K562 (cell line): ENCODE measurements at regions not wholly inside any gene's neighbourhood (a gene's known extent, or its start where the extent isn't known, plus 50 kb on each side); places are given as distances from the start of the nearest gene placed in this dataset.
A peak's percentile ranks its signal among the peaks of the same experiment; 100 is the strongest.

ENCODE experiments used
- ATAC-seq: fragments of 200-7000 bp; cut with Tn5 transposase; 3 replicates; pipeline ENCODE4 v1.9.1; 2020; ENCODE audit warnings: moderate library complexity
- BruUV-seq: library from RNA; stranded (reverse); fragments of 400-500 nt; replicated peaks from 2 replicates; lab custom pipeline; 2021; lab: Mats Ljungman, UMichigan
- CTCF ChIA-PET: fragments of 300-600 bp; formaldehyde crosslinking; extraction: SDS; loops from one replicate; lab custom pipeline; 2021; ENCODE audit warnings: low intra/inter-chr PET ratio; lab: Yijun Ruan, JAX
- POLR2A ChIA-PET: fragments of 300-600, 350-650 bp; sonication (Branson Sonifier 250); formaldehyde crosslinking; extraction: SDS; loops from one replicate; lab custom pipeline; 2021; ENCODE audit warnings: antibody characterized with exemption, inconsistent platforms; lab: Yijun Ruan, JAX
- DNase-seq, 4 experiments: peaks; one replicate each; pipeline versions ENCODE4 v3.0.0 to v3.0.0-alpha.2; 2011 to 2018; ENCODE audit warnings: low spot score in 3 of 4, mixed read lengths in 3 of 4; ENCODE audit errors: extremely low read depth in 1 of 4
- FAIRE-seq: peaks from 2 replicates; lab custom pipeline; 2011; peaks lifted over from hg19 to GRCh38; lab: Jason Lieb, UNC
- H2AFZ ChIP-seq: 2 replicates; pipeline ENCODE4 v1.6.0; 2011; ENCODE audit warnings: low read depth, low read length, control low read depth, inconsistent platforms
- H3K27ac ChIP-seq: fragments of 200-600 bp; 3 replicates; pipeline ENCODE4 v1.8.0; 2011; ENCODE audit warnings: low read depth, mild to moderate bottlenecking, control low read depth, inconsistent platforms, low read length, moderate library complexity, mixed read lengths; ENCODE audit errors: extremely low read depth
- H3K27me3 ChIP-seq, 2 experiments: fragments of 300-600 bp in 1 of 2; 2 replicates in 1 of 2; 3 replicates in 1 of 2; pipeline versions ENCODE4 v1.6.0 to v1.8.0; 2011; ENCODE audit warnings: inconsistent platforms in 2 of 2, low read length in 2 of 2, mild to moderate bottlenecking in 1 of 2, mixed read lengths in 1 of 2, moderate library complexity in 1 of 2; ENCODE audit not compliant: control insufficient read depth in 2 of 2, insufficient read depth in 2 of 2
- H3K36me3 ChIP-seq: fragments of 300-600 bp; 3 replicates; pipeline ENCODE4 v1.8.0; 2011; ENCODE audit warnings: mild to moderate bottlenecking, low read length, inconsistent platforms; ENCODE audit not compliant: control insufficient read depth, insufficient read depth
- H3K4me1 ChIP-seq, 2 experiments: fragments of 200-600 bp in 1 of 2; replicated peaks in 1 of 2; 2 replicates in 1 of 2; 3 replicates in 1 of 2; pipeline versions ENCODE4 v1.5.1 to v1.8.0; 2011; ENCODE audit warnings: inconsistent platforms in 2 of 2, low read length in 2 of 2, mild to moderate bottlenecking in 1 of 2, mixed read lengths in 1 of 2, moderate library complexity in 1 of 2; ENCODE audit not compliant: control insufficient read depth in 2 of 2, insufficient read depth in 2 of 2
- H3K4me2 ChIP-seq: 2 replicates; pipeline ENCODE4 v1.6.1; 2011; ENCODE audit warnings: low read length, control low read depth, inconsistent platforms, mixed read lengths; ENCODE audit not compliant: insufficient read depth
- H3K4me3 ChIP-seq: fragments of 200-600 bp; sonication (generic), shearing (Covaris generic); 2 replicates; pipeline ENCODE4 v1.5.1; 2016; ENCODE audit warnings: control low read depth, inconsistent platforms
- H3K79me2 ChIP-seq: fragments of 200-600 bp; 3 replicates; pipeline ENCODE4 v1.8.0; 2011; ENCODE audit warnings: low read length, inconsistent platforms; ENCODE audit not compliant: control insufficient read depth, insufficient read depth
- H3K9ac ChIP-seq, 2 experiments: 2 replicates each; pipeline versions ENCODE4 v1.6.0 to v1.6.1; 2011; ENCODE audit warnings: low read depth in 2 of 2, low read length in 2 of 2, control low read depth in 1 of 2, inconsistent platforms in 1 of 2, mild to moderate bottlenecking in 1 of 2, mixed read lengths in 1 of 2; ENCODE audit not compliant: insufficient read depth in 1 of 2
- H3K9me1 ChIP-seq: one replicate; pipeline ENCODE4 v1.6.0; 2011; ENCODE audit warnings: inconsistent platforms, mild to moderate bottlenecking, low read length, moderate library complexity; ENCODE audit not compliant: control insufficient read depth, insufficient read depth
- H3K9me3 ChIP-seq: replicated peaks from 2 replicates; pipeline ENCODE4 v1.5.1; 2011; ENCODE audit warnings: low read depth, low read length, inconsistent platforms; ENCODE audit not compliant: control insufficient read depth, insufficient read depth
- H4K20me1 ChIP-seq: replicated peaks from 2 replicates; pipeline ENCODE4 v1.6.1; 2011; ENCODE audit warnings: low read length, inconsistent platforms, mixed read lengths; ENCODE audit not compliant: control insufficient read depth, insufficient read depth
- ADNP ChIP-seq: fragments of 200-800 bp; sonication (Bioruptor generic); IDR thresholded peaks from 2 replicates; pipeline ENCODE4 v1.6.1; 2016; ENCODE audit warnings: missing genetic modification characterization, missing compliant biosample characterization
- ARID2 ChIP-seq: fragments of 450-650 bp; IDR thresholded peaks from 2 replicates; pipeline ENCODE4 v1.6.1; 2017; ENCODE audit warnings: antibody characterized with exemption, mild to moderate bottlenecking
- CHD2 ChIP-seq: IDR thresholded peaks from 2 replicates; pipeline ENCODE4 v1.6.1; 2011; ENCODE audit warnings: low read depth, low read length
- ELK3 ChIP-seq: fragments of 450-650 bp; formaldehyde crosslinking; IDR thresholded peaks from 2 replicates; pipeline ENCODE4 v1.4.0; 2020; ENCODE audit warnings: mild to moderate bottlenecking
- HIVEP1 ChIP-seq: fragments of 250-450 bp; sonication (Bioruptor Pico); IDR thresholded peaks from 2 replicates; pipeline ENCODE4 v1.4.0; 2020; ENCODE audit warnings: mild to moderate bottlenecking
- LCOR ChIP-seq: sonication (generic); formaldehyde crosslinking; IDR thresholded peaks from 2 replicates; pipeline ENCODE4 v1.8.0; 2022; ENCODE audit warnings: mild to moderate bottlenecking, missing genetic modification reagents
- NFYB ChIP-seq: IDR thresholded peaks from 2 replicates; pipeline ENCODE4 v1.6.1; 2011; ENCODE audit warnings: mild to moderate bottlenecking, moderate library complexity; ENCODE audit not compliant: insufficient read length; ENCODE audit errors: extremely low read depth
- PHF8 ChIP-seq: fragments of 200-600 bp; sonication (generic); IDR thresholded peaks from 2 replicates; pipeline ENCODE4 v1.6.1; 2012; ENCODE audit warnings: mixed run types, mild to moderate bottlenecking, inconsistent platforms, low read length, moderate library complexity, borderline replicate concordance
- RFX7 ChIP-seq: fragments of 250-450 bp; sonication (Bioruptor Pico); IDR thresholded peaks from 2 replicates; pipeline ENCODE4 v1.5.1; 2021; ENCODE audit warnings: mild to moderate bottlenecking
- TBP ChIP-seq: optimal IDR thresholded peaks from 2 replicates; pipeline ENCODE3; 2011; ENCODE audit warnings: low read depth, low read length, improper control_type of control experiment
- ZNF134 ChIP-seq: fragments of 250-450 bp; sonication (Bioruptor Pico); conservative IDR thresholded peaks from 2 replicates; pipeline ENCODE4 v1.4.0; 2020
- ZNF263 ChIP-seq: sonication (generic); formaldehyde crosslinking; IDR thresholded peaks from 2 replicates; pipeline ENCODE4 v1.8.0; 2022; ENCODE audit warnings: mild to moderate bottlenecking, missing genetic modification reagents, borderline replicate concordance
- ZNF436 ChIP-seq: fragments of 250-450, 450-650 bp; sonication (Bioruptor Pico); formaldehyde crosslinking; IDR thresholded peaks from 2 replicates; pipeline ENCODE4 v1.7.0; 2020; ENCODE audit warnings: mild to moderate bottlenecking
- ZNF583 ChIP-seq: fragments of 250-450 bp; sonication (Bioruptor Pico); IDR thresholded peaks from 2 replicates; pipeline ENCODE4 v1.4.0; 2020
- ZNF766 ChIP-seq: fragments of 200-800 bp; sonication (Bioruptor generic); conservative IDR thresholded peaks from 2 replicates; pipeline ENCODE4 v1.6.1; 2016; ENCODE audit warnings: missing genetic modification characterization, missing compliant biosample characterization
- WGBS: fragments of 100-300 bp; shearing (Covaris generic); methylation state at CpG from one replicate; pipeline ENCODE4 v1.1.6; 2016; ENCODE audit warnings: low coverage, mixed read lengths; ENCODE audit not compliant: insufficient coverage; ENCODE audit errors: missing lambda C conversion rate; 5-methylcytosine and 5-hydroxymethylcytosine counted together
- in situ Hi-C: fragments of 300-500 bp; cut with MboI; formaldehyde crosslinking; loops from 4 replicates; pipeline ENCODE4 v1.15.0; 2018; ENCODE audit warnings: inconsistent platforms, mixed read lengths
- intact Hi-C: fragments of 100-400 bp; cut with micrococcal nuclease; formaldehyde crosslinking; loops from 2 replicates; pipeline ENCODE4 v1.14.2; 2022

DNA sequence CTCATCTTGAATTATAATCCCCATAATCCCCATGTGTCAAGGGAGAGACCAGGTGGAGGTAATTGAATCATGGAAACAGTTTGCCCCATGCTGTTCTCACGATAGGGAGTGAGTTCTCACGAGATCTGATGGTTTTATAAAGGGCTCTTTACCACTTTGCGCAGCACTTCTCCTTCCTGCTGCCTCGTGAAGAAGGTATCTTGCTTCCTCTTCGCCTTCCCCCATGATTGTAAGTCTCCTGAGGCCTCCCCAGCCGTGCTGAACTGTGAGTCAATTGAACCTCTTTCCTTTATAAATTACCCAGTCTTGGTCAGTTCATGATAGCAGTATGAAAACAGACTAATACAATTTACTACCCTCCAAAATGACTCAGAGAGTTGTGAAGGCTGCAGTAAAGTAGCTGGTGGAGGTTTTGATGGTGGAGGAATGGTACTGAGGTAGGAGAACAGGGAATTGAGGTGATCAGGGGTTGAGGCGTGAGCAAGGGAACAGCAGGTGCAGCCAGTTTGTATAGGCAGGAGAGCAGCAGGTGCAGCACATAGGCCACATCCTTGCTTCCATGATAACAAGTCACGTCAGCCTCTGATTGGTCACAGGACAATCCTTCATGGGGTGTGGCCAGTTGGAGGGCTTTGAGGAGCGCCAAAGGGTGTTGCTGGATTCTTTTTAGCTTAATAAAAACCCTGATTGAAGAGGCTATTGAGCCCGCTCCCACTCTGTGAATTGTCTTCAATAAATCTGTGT lies 150.0 kb downstream of the CDC5L start:
- Histone ChIP-seq H4K20me1 (0 out of 2 replicates have a peak, but pooled peaks cover 3% of the 10 kb centered on the region), H3K79me2 (no peaks in the 10 kb centered on the region), H2AFZ (no peak overlapping the region), H3K9me3 (no peaks in the 10 kb centered on the region), H3K27me3 (peaks cover 17 to 31% of the 10 kb centered on the region in 2 experiments; a peak in 3 of 5 replicates), H3K9ac (no peak overlapping the region), H3K4me3 (no peak overlapping the region), H3K9me1 (no peaks in the 10 kb centered on the region), H3K27ac (no peak overlapping the region), H3K36me3 (no peaks in the 10 kb centered on the region), H3K4me1 (no peaks in the 10 kb centered on the region), H3K4me2 (no peak overlapping the region)
- in situ Hi-C loops (no loop called here), intact Hi-C loops (no loop called here)
- 1% methylated on average over 10 of the region's 10 CpGs for WGBS
- CTCF ChIA-PET: no interaction called here
- POLR2A ChIA-PET: interaction anchor here (0.6 kb wide), 1 partner anchor 245 kb away, joined by 7 read pairs; no protein-coding TSS in a partner anchor
- FAIRE-seq (no peak), ATAC-seq (peak; percentile 68; the same call in 2 of the 3 replicates), DNase-seq (no peak)
- no TSS peak for BruUV-seq
- TF ChIP-seq ZNF436 (CRISPR knock-in tag) (no peak), PHF8 (no peak), ADNP (tag) (no peak), CHD2 (peak; percentile 72), LCOR (no peak), RFX7 (CRISPR knock-in tag) (no peak), NFYB (peak; percentile 2), ZNF766 (CRISPR knock-in tag) (no peak), ELK3 (CRISPR knock-in tag) (no peak), TBP (no peak), ARID2 (no peak), ZNF134 (no peak), HIVEP1 (CRISPR knock-in tag) (no peak), ZNF583 (CRISPR knock-in tag) (no peak), ZNF263 (CRISPR knock-in tag) (no peak)
- TF ChIP-seq, all 486 proteins: peak for 2
